Mucosa of descending colon (tissue), 3 donors: ENCODE measurements at regions not wholly inside any gene's neighbourhood (a gene's known extent, or its start where the extent isn't known, plus 50 kb on each side); places are given as distances from the start of the nearest gene placed in this dataset.

Source experiments
- ATAC-seq: fragments of 200-7000 bp; cut with Tn5 transposase; one replicate; pipeline ENCODE4 v1.9.1; 2020; ENCODE audit warnings: mild to moderate bottlenecking, moderate library complexity
- DNase-seq, 3 donors: peaks; one replicate each; pipeline ENCODE4 v3.0.0-alpha.2; 2020
- H3K36me3 ChIP-seq: fragments of 200-600 bp; one replicate; pipeline ENCODE4 v1.8.0; 2021; ENCODE audit warnings: low read depth, mild to moderate bottlenecking
- H3K4me1 ChIP-seq: fragments of 200-600 bp; one replicate; pipeline ENCODE4 v1.8.0; 2021; ENCODE audit warnings: low read depth, mild to moderate bottlenecking
- H3K4me3 ChIP-seq: fragments of 200-600 bp; one replicate; pipeline ENCODE4 v1.8.0; 2021; ENCODE audit warnings: mild to moderate bottlenecking
- H3K9me3 ChIP-seq: fragments of 200-600 bp; one replicate; pipeline ENCODE4 v1.8.0; 2021; ENCODE audit warnings: mild to moderate bottlenecking
- intact Hi-C, 2 donors: fragments of 100-400 bp; cut with DNase I in 1 of 2; cut with micrococcal nuclease in 1 of 2; formaldehyde crosslinking; loops; one replicate each; pipeline versions ENCODE4 v1.11.0 to v1.11.1; 2022; cut with DNase I, micrococcal nuclease
- TF ChIP-seq, protein P1 (sequence below): fragments of 200-600 bp; IDR thresholded peaks from one replicate; pipeline ENCODE4 v1.8.0; 2022; ENCODE audit warnings: antibody characterized with exemption, mild to moderate bottlenecking
- donor health status: DM: no; HTN: no; CAD: no; lungs with moderate emphysema.
- donor health status: DM: no; HTN: no; CAD: no.
- donor health status: DM: no; HTN: yes; CAD: no.

- Histone ChIP-seq H3K4me1 (no peaks in the 10 kb centered on the region), H3K36me3 (no peaks in the 10 kb centered on the region), H3K9me3 (peaks cover 22% of the 10 kb centered on the region), H3K4me3 (no peak overlapping the region)
- DNase-seq: peak in 1 of 3 donors; percentile 4
- intact Hi-C loops: no loop called here
- ATAC-seq: no peak
- TF ChIP-seq, protein P1, sequence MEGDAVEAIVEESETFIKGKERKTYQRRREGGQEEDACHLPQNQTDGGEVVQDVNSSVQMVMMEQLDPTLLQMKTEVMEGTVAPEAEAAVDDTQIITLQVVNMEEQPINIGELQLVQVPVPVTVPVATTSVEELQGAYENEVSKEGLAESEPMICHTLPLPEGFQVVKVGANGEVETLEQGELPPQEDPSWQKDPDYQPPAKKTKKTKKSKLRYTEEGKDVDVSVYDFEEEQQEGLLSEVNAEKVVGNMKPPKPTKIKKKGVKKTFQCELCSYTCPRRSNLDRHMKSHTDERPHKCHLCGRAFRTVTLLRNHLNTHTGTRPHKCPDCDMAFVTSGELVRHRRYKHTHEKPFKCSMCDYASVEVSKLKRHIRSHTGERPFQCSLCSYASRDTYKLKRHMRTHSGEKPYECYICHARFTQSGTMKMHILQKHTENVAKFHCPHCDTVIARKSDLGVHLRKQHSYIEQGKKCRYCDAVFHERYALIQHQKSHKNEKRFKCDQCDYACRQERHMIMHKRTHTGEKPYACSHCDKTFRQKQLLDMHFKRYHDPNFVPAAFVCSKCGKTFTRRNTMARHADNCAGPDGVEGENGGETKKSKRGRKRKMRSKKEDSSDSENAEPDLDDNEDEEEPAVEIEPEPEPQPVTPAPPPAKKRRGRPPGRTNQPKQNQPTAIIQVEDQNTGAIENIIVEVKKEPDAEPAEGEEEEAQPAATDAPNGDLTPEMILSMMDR: no peak
Measured at GRCh38 chr7:153641199-153641598, 411.0 kb upstream of the DPP6 start.

DNA sequence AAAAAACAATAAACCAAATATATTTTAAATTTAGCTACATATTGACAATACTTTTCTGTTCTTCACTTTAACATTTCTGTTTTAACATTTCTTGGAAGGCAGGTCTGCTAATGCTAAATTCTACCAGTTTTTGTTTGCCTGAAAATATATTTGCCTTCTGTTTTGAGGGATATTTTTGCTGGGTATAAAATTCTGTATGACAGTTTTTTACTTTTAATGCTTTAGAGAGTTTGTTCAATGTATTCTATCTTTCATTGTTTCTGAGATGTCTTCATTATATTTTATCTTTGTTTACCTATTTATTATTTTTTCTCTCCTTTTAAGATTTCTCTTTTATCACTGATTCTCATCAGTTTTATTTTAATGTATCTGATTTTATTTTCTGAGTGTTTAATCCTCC lies 409.2 kb upstream of the DPP6 start:
- DNase-seq (no peak), ATAC-seq (no peak)
- Histone ChIP-seq H3K4me3 (no peak overlapping the region), H3K4me1 (no peaks in the 10 kb centered on the region), H3K36me3 (no peaks in the 10 kb centered on the region), H3K9me3 (peaks cover 22% of the 10 kb centered on the region)
- TF ChIP-seq, protein P1: no peak
- intact Hi-C loops: no loop called here

DNA sequence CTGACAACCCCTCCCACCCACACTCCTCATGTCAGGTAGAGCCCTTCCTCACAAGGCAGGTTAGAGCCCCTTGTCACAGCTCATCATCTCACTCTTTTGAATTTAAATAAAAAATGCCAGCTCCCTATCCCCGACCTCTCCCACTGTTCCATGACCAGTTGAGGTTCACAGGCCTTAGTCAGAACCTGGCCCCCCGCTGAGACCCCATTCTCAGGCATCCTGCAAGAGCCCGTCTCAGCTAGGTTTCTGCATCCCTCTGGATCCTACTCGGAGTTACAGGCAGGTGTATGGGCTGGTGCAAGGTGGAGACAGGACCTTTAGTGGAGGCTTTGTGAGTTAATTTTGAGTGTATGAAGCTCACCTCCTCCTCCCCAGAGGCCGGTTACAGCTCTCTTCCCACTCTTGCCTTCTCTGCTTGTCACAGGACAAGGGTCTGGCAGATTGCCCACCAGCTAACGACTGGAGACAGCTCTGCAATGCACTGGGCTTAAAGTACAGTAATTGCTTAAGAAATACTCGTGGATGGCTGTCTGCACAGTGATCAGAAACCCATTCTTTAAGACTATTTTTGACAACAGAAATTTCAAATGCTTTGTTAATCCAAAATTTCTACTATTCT lies 394.9 kb upstream of the DPP6 start:
- intact Hi-C loops: no loop called here
- Histone ChIP-seq H3K36me3 (no peaks in the 10 kb centered on the region), H3K4me3 (no peak overlapping the region), H3K9me3 (peaks cover 20% of the 10 kb centered on the region), H3K4me1 (no peaks in the 10 kb centered on the region)
- TF ChIP-seq, protein P1: no peak
- ATAC-seq: no peak
- DNase-seq: no peak

DNA sequence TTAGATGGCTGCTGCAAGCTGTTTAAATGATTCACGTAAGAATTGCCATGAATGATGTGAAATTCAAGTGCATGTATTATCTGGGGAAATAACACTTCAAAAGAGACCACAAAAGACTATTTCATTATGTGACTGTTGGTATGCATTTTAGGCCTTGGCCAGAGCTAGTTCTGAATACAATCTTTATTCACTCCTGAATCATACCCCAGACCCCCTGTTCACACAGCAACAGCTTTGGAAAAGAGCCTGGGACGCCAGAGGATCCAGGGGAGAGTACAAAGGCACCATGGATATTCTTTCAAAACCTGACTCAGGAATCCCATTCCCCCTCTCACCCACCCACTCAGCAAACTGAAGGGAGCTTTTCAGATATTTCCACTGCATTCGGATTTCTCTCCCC lies 377.1 kb upstream of the DPP6 start:
- H3K4me3 ChIP-seq: no peak overlapping the region
- ATAC-seq: no peak
- H3K4me1 ChIP-seq: no peaks in the 10 kb centered on the region
- intact Hi-C loops: no loop called here
- H3K9me3 ChIP-seq: no peaks in the 10 kb centered on the region
- TF ChIP-seq, protein P1: no peak
- no peaks in the 10 kb centered on the region for H3K36me3 ChIP-seq
- DNase-seq: no peak

DNA sequence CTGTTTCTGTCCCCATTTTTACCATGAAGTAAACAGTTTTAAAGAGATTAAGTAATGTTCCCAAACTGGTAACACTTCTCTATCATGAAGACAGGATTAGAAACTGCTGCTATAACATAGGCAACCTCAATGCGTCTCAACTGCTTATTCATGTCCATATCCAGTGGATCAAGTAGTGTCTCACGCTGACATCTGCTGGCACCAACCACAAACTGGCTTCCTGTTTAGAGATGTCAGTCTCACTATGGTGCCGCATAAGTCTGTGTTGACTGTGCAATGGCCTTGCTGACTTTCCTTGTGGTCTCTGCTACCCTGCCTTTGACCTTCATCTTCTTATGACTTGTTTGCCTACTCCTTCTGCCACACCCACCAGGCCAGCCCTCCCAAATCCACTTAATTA lies 369.6 kb upstream of the DPP6 start:
- ATAC-seq (no peak), DNase-seq (no peak)
- Histone ChIP-seq H3K4me1 (no peaks in the 10 kb centered on the region), H3K9me3 (peaks cover 3% of the 10 kb centered on the region), H3K36me3 (no peaks in the 10 kb centered on the region), H3K4me3 (no peak overlapping the region)
- intact Hi-C loops: no loop called here
- TF ChIP-seq, protein P1: no peak

GRCh38 chr7:153696242-153696641 lies 356.0 kb upstream of the DPP6 start:
- TF ChIP-seq, protein P1: no peak
- intact Hi-C loops: no loop called here
- Histone ChIP-seq H3K36me3 (no peaks in the 10 kb centered on the region), H3K9me3 (no peaks in the 10 kb centered on the region), H3K4me1 (no peaks in the 10 kb centered on the region), H3K4me3 (no peak overlapping the region)
- no peak for ATAC-seq
- no peak for DNase-seq
